A549 (cell line): ENCODE measurements at regions not wholly inside any gene's neighbourhood (a gene's known extent, or its start where the extent isn't known, plus 50 kb on each side); places are given as distances from the start of the nearest gene placed in this dataset.

Experiments used
- ATAC-seq, 2 experiments: fragments of 200-7000 bp in 1 of 2; fragments of >200 bp in 1 of 2; cut with Nextera tagmentation in 1 of 2; cut with Tn5 transposase in 1 of 2; 3 replicates each; pipeline versions ENCODE4 v1.8.0 to v1.9.1; 2018 to 2020; ENCODE audit warnings: mild to moderate bottlenecking in 1 of 2, moderate library complexity in 1 of 2
- CTCF ChIA-PET: fragments of 300-600 bp; sonication (Branson Sonifier 250); formaldehyde crosslinking; extraction: SDS; loops from one replicate; lab custom pipeline; 2021; ENCODE audit warnings: antibody characterized with exemption, inconsistent platforms; lab: Yijun Ruan, JAX
- POLR2A ChIA-PET: fragments of 350-600 bp; formaldehyde crosslinking; extraction: SDS; loops from one replicate; lab custom pipeline; 2021; ENCODE audit warnings: antibody characterized with exemption, inconsistent platforms; lab: Yijun Ruan, JAX
- DNase-seq, 2 experiments: peaks; one replicate each; pipeline versions ENCODE4 v3.0.0 to v3.0.0-alpha.2; 2011 to 2016; ENCODE audit warnings: low read depth in 1 of 2, low spot score in 1 of 2
- FAIRE-seq: peaks from 2 replicates; lab custom pipeline; 2011; peaks lifted over from hg19 to GRCh38; lab: Jason Lieb, UNC
- H3K27ac ChIP-seq, 2 experiments: fragments of >200 bp; sonication (Bioruptor Twin); formaldehyde crosslinking; 3 replicates each; pipeline ENCODE4 v1.5.1; 2016 to 2017
- H3K4me1 ChIP-seq: fragments of >200 bp; sonication (Bioruptor Twin); formaldehyde crosslinking; 3 replicates; pipeline ENCODE4 v1.6.1; 2016
- H3K4me2 ChIP-seq: fragments of >200 bp; sonication (Bioruptor Twin); formaldehyde crosslinking; 3 replicates; pipeline ENCODE4 v1.6.1; 2016
- H3K4me3 ChIP-seq: fragments of >200 bp; sonication (Bioruptor Twin); formaldehyde crosslinking; 3 replicates; pipeline ENCODE4 v1.5.1; 2016
- H3K9me3 ChIP-seq: fragments of >200 bp; sonication (Bioruptor Twin); formaldehyde crosslinking; 3 replicates; pipeline ENCODE4 v1.6.1; 2016
- ATOH8 ChIP-seq: fragments of 250-450 bp; sonication (Bioruptor Pico); IDR thresholded peaks from 2 replicates; pipeline ENCODE4 v1.5.0; 2020; ENCODE audit warnings: low read depth, mild to moderate bottlenecking, moderate library complexity
- CEBPB ChIP-seq, 2 experiments: fragments of >200 bp in 1 of 2; sonication (Bioruptor Twin) in 1 of 2; formaldehyde crosslinking in 1 of 2; IDR thresholded peaks; 2 replicates each; pipeline ENCODE4 v1.6.1; 2012 to 2016
- EHF ChIP-seq: fragments of 250-450 bp; sonication (Bioruptor Pico); IDR thresholded peaks from 2 replicates; pipeline ENCODE4 v1.5.0; 2020; ENCODE audit warnings: mild to moderate bottlenecking
- EP300 ChIP-seq, 2 experiments: fragments of >200 bp; sonication (Bioruptor Twin); formaldehyde crosslinking; IDR thresholded peaks; 2 replicates in 1 of 2; 3 replicates in 1 of 2; pipeline ENCODE4 v1.6.1; 2016 to 2017
- FOSB ChIP-seq: fragments of 250-450 bp; sonication (Bioruptor Pico); IDR thresholded peaks from 2 replicates; pipeline ENCODE4 v1.5.0; 2020; ENCODE audit warnings: mild to moderate bottlenecking, moderate library complexity
- FOSL2 ChIP-seq, 2 experiments: fragments of 450-650 bp in 1 of 2; fragments of >200 bp in 1 of 2; sonication (Bioruptor Twin) in 1 of 2; formaldehyde crosslinking; IDR thresholded peaks; 2 replicates each; pipeline versions ENCODE4 v1.5.0 to v1.6.1; 2016 to 2020; ENCODE audit warnings: mild to moderate bottlenecking in 1 of 2, moderate library complexity in 1 of 2
- HDAC2 ChIP-seq: fragments of 200-600 bp; sonication (generic); IDR thresholded peaks from 2 replicates; pipeline ENCODE4 v1.6.1; 2016
- JUN ChIP-seq, 2 experiments: fragments of >200 bp; sonication (Bioruptor Twin); formaldehyde crosslinking; IDR thresholded peaks; 2 replicates in 1 of 2; 3 replicates in 1 of 2; pipeline ENCODE4 v1.6.1; 2016 to 2017
- KDM1A ChIP-seq: fragments of 200-600 bp; sonication (generic); IDR thresholded peaks from 2 replicates; pipeline ENCODE4 v1.6.1; 2016; ENCODE audit warnings: low read depth, mild to moderate bottlenecking
- KDM5A ChIP-seq: fragments of 200-600 bp; sonication (generic); IDR thresholded peaks from 2 replicates; pipeline ENCODE4 v1.6.1; 2016; ENCODE audit warnings: antibody characterized with exemption, mild to moderate bottlenecking
- NFE2L2 ChIP-seq: fragments of 150-350 bp; conservative IDR thresholded peaks from 2 replicates; pipeline ENCODE4 v1.6.1; 2014; ENCODE audit warnings: low read length
- PHF8 ChIP-seq: fragments of 200-600 bp; sonication (generic); IDR thresholded peaks from 2 replicates; pipeline ENCODE4 v1.6.1; 2016; ENCODE audit warnings: low read depth, mild to moderate bottlenecking, antibody characterized with exemption, moderate library complexity, borderline replicate concordance
- RARB ChIP-seq: fragments of 250-450 bp; sonication (Bioruptor Pico); IDR thresholded peaks from 2 replicates; pipeline ENCODE4 v1.8.0; 2021; ENCODE audit warnings: mild to moderate bottlenecking, moderate library complexity
- RCOR1 ChIP-seq: fragments of 150-350 bp; IDR thresholded peaks from 2 replicates; pipeline ENCODE4 v1.6.1; 2014; ENCODE audit warnings: antibody characterized with exemption, low read length, low read depth
- SMC3 ChIP-seq: fragments of >200 bp; sonication (Bioruptor Twin); formaldehyde crosslinking; IDR thresholded peaks from 3 replicates; pipeline ENCODE4 v1.6.1; 2018; ENCODE audit warnings: inconsistent platforms
- TFCP2L1 ChIP-seq: fragments of 250-450 bp; sonication (Bioruptor Pico); IDR thresholded peaks from 2 replicates; pipeline ENCODE4 v1.5.0; 2021; ENCODE audit warnings: mild to moderate bottlenecking
- TP53 ChIP-seq: fragments of 250-450 bp; sonication (Bioruptor Pico); IDR thresholded peaks from 2 replicates; pipeline ENCODE4 v1.5.0; 2021; ENCODE audit warnings: mild to moderate bottlenecking, moderate library complexity
- USF2 ChIP-seq: fragments of 450-650 bp; IDR thresholded peaks from 2 replicates; pipeline ENCODE4 v1.6.1; 2014; ENCODE audit warnings: antibody characterized with exemption
- ZNF302 ChIP-seq: fragments of 250-450 bp; sonication (Bioruptor Pico); IDR thresholded peaks from 2 replicates; pipeline ENCODE4 v1.9.0; 2021; ENCODE audit warnings: inconsistent platforms, mild to moderate bottlenecking, moderate library complexity
- WGBS: methylation state at CpG from one replicate; pipeline ENCODE4 v1.1.6; 2017; ENCODE audit errors: missing lambda C conversion rate; 5-methylcytosine and 5-hydroxymethylcytosine counted together
- TF ChIP-seq, protein P1 (sequence below): fragments of 150-350 bp; IDR thresholded peaks from 2 replicates; pipeline ENCODE4 v1.6.1; 2014; ENCODE audit warnings: low read depth, mild to moderate bottlenecking, low read length
- TF ChIP-seq, protein P2 (sequence below): fragments of >200 bp; sonication (Bioruptor Twin); formaldehyde crosslinking; IDR thresholded peaks from 3 replicates; pipeline ENCODE4 v1.6.1; 2016
- TF ChIP-seq, protein P3 (sequence below): fragments of 250-450 bp; sonication (Bioruptor Pico); IDR thresholded peaks from 2 replicates; pipeline ENCODE4 v1.5.0; 2021; ENCODE audit warnings: mild to moderate bottlenecking, moderate library complexity, borderline replicate concordance

DNA sequence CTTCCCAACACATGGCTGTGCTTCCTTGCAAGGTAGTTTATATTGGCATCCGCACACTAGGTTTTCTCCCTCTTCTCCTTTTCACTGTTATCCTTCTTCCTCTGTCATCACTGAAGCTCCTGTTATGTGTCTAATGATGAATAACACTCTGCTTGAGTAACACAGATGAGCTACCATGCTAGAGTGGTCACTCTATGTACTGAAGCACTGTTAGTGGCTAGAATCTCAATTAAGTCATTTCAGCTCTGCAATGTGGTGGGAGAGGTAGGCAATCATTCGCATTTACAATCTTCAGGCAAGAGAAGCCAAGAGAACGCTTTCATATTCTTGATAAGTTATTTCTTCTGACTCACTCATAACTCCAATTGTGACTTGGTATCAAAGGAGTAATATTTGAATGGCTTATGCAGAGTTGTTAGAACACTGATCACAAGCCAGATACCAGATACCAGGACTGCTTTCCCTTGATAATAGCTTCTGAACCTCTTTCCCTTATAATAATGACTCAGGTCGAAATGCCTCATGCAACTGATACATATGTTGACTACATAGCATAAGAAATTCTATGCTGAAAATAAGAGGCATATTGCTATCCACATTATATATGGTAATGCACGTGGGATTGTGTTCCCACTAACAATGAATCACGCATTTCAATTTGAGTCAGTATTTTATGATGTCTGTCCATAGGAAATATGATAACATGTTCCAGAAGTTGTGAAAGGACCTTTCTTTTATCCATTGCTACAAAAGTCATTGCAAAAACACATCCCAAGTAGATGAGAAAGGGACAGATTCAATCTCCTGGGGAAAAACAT is 158.0 kb upstream of the HS3ST3A1 start:
- no peak for DNase-seq
- no peak overlapping the region for H3K27ac ChIP-seq
- H3K4me1 ChIP-seq, result no peaks in the 10 kb centered on the region
- WGBS, result 18% methylated on average over 6 of the region's 6 CpGs
- H3K4me3 ChIP-seq, result no peak overlapping the region
- ChIA-PET CTCF (no interaction called here), POLR2A (no interaction called here)
- no peak for FAIRE-seq
- peaks cover 7% of the 10 kb centered on the region; the same call in 1 of the 3 replicates for H3K9me3 ChIP-seq
- TF ChIP-seq EP300 (IDR thresholded peaks at IDR 0.05) (no peak), KDM1A (no peak), USF2 (no peak), FOSB (CRISPR knock-in tag) (no peak), ATOH8 (CRISPR knock-in tag) (no peak), NFE2L2 (no peak), ZNF302 (CRISPR knock-in tag) (no peak), KDM5A (no peak), PHF8 (no peak)
- TF ChIP-seq, protein P1, sequence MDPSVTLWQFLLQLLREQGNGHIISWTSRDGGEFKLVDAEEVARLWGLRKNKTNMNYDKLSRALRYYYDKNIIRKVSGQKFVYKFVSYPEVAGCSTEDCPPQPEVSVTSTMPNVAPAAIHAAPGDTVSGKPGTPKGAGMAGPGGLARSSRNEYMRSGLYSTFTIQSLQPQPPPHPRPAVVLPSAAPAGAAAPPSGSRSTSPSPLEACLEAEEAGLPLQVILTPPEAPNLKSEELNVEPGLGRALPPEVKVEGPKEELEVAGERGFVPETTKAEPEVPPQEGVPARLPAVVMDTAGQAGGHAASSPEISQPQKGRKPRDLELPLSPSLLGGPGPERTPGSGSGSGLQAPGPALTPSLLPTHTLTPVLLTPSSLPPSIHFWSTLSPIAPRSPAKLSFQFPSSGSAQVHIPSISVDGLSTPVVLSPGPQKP, result no peak
- TF ChIP-seq, protein P2, sequence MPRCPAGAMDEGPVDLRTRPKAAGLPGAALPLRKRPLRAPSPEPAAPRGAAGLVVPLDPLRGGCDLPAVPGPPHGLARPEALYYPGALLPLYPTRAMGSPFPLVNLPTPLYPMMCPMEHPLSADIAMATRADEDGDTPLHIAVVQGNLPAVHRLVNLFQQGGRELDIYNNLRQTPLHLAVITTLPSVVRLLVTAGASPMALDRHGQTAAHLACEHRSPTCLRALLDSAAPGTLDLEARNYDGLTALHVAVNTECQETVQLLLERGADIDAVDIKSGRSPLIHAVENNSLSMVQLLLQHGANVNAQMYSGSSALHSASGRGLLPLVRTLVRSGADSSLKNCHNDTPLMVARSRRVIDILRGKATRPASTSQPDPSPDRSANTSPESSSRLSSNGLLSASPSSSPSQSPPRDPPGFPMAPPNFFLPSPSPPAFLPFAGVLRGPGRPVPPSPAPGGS, result no peak
- ATAC-seq, result no peak
- H3K4me2 ChIP-seq, result no peak overlapping the region

GRCh38 chr17:13761038-13761603 is 159.4 kb upstream of the HS3ST3A1 start:
- WGBS, result 16% methylated on average over 2 of the region's 2 CpGs
- FAIRE-seq (no peak), DNase-seq (no peak), ATAC-seq (no peak)
- Histone ChIP-seq H3K4me2 (no peak overlapping the region), H3K9me3 (peaks cover 7% of the 10 kb centered on the region; the same call in 1 of the 3 replicates), H3K4me1 (no peaks in the 10 kb centered on the region), H3K4me3 (no peak overlapping the region), H3K27ac (no peak overlapping the region)
- POLR2A ChIA-PET, result no interaction called here
- CTCF ChIA-PET, result no interaction called here
- TF ChIP-seq, protein P3, sequence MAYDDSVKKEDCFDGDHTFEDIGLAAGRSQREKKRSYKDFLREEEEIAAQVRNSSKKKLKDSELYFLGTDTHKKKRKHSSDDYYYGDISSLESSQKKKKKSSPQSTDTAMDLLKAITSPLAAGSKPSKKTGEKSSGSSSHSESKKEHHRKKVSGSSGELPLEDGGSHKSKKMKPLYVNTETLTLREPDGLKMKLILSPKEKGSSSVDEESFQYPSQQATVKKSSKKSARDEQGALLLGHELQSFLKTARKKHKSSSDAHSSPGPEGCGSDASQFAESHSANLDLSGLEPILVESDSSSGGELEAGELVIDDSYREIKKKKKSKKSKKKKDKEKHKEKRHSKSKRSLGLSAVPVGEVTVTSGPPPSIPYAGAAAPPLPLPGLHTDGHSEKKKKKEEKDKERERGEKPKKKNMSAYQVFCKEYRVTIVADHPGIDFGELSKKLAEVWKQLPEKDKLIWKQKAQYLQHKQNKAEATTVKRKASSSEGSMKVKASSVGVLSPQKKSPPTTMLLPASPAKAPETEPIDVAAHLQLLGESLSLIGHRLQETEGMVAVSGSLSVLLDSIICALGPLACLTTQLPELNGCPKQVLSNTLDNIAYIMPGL (CRISPR knock-in tag), result no peak
- no peak for TF ChIP-seq NFE2L2
- TF ChIP-seq FOSL2 (IDR thresholded peaks at IDR 0.05), result no peak
- TF ChIP-seq FOSL2 (CRISPR knock-in tag; IDR thresholded peaks at IDR 0.05), result no peak
- no peak for TF ChIP-seq EHF (CRISPR knock-in tag)
- no peak for TF ChIP-seq RARB (CRISPR knock-in tag)
- no peak for TF ChIP-seq TFCP2L1 (CRISPR knock-in tag)
- TF ChIP-seq EP300 (IDR thresholded peaks at IDR 0.05), result no peak
- TF ChIP-seq JUN (IDR thresholded peaks at IDR 0.05), result no peak
- TF ChIP-seq KDM1A, result no peak
- no peak for TF ChIP-seq TP53 (CRISPR knock-in tag)
- no peak for TF ChIP-seq HDAC2
- no peak for TF ChIP-seq CEBPB (IDR thresholded peaks at IDR 0.05)
- TF ChIP-seq, protein P1, result no peak
- no peak for TF ChIP-seq SMC3
- TF ChIP-seq, protein P2, result no peak
- no peak for TF ChIP-seq ZNF302 (CRISPR knock-in tag)
- no peak for TF ChIP-seq RCOR1
